GM23338 (cell line): ENCODE measurements at regions not wholly inside any gene's neighbourhood (a gene's known extent, or its start where the extent isn't known, plus 50 kb on each side); places are given as distances from the start of the nearest gene placed in this dataset.

ENCODE experiments used
- ATAC-seq: fragments of 200-7000 bp; cut with Tn5 transposase; 3 replicates; pipeline ENCODE4 v1.9.1; 2020
- DNase-seq: peaks from one replicate; pipeline ENCODE4 v3.0.0-alpha.2; 2015; ENCODE audit warnings: low spot score
- H2AFZ ChIP-seq: fragments of 200-600 bp; sonication (generic); 2 replicates; pipeline ENCODE4 v1.8.0; 2016; ENCODE audit warnings: antibody characterized with exemption, mild to moderate bottlenecking, moderate library complexity
- H3F3A ChIP-seq: fragments of 200-600 bp; sonication (generic); replicated peaks from 2 replicates; pipeline ENCODE4 v1.8.0; 2017; ENCODE audit warnings: antibody characterized with exemption, mixed run types, low read depth
- H3K27ac ChIP-seq: fragments of 200-600 bp; sonication (generic); 2 replicates; pipeline ENCODE4 v1.6.1; 2016; ENCODE audit warnings: low read depth
- H3K27me3 ChIP-seq: fragments of 200-600 bp; sonication (generic); 2 replicates; pipeline ENCODE4 v1.8.0; 2016; ENCODE audit warnings: mild to moderate bottlenecking, mixed run types, moderate library complexity; ENCODE audit not compliant: insufficient read depth
- H3K36me3 ChIP-seq: fragments of 200-600 bp; sonication (generic); 2 replicates; pipeline ENCODE4 v1.8.0; 2016; ENCODE audit warnings: mild to moderate bottlenecking; ENCODE audit not compliant: insufficient read depth
- H3K4me1 ChIP-seq: fragments of 200-600 bp; sonication (generic); 2 replicates; pipeline ENCODE4 v1.8.0; 2016; ENCODE audit warnings: mild to moderate bottlenecking, moderate library complexity; ENCODE audit not compliant: insufficient read depth
- H3K4me2 ChIP-seq: fragments of 200-600 bp; sonication (generic); 2 replicates; pipeline ENCODE4 v1.7.1; 2017; ENCODE audit warnings: mixed run types
- H3K4me3 ChIP-seq: fragments of 200-600 bp; sonication (generic); 2 replicates; pipeline ENCODE4 v1.6.1; 2016; ENCODE audit warnings: mixed run types
- H3K79me2 ChIP-seq: fragments of 200-600 bp; sonication (generic); replicated peaks from 2 replicates; pipeline ENCODE4 v1.8.0; 2017; ENCODE audit warnings: mild to moderate bottlenecking; ENCODE audit not compliant: insufficient read depth
- H3K9me2 ChIP-seq: fragments of 200-600 bp; sonication (generic); 2 replicates; pipeline ENCODE4 v1.8.0; 2017; ENCODE audit not compliant: insufficient read depth
- H4K20me1 ChIP-seq: fragments of 200-600 bp; sonication (generic); replicated peaks from 2 replicates; pipeline ENCODE4 v1.8.0; 2017; ENCODE audit warnings: mild to moderate bottlenecking; ENCODE audit not compliant: insufficient read depth
- H3K27ac Mint-ChIP-seq: 2 replicates; pipeline ENCODE4 v1.8.0; 2020; ENCODE audit warnings: inconsistent platforms, mild to moderate bottlenecking, moderate library complexity, mixed read lengths
- H3K27me3 Mint-ChIP-seq: 3 replicates; pipeline ENCODE4 v1.8.0; 2022; ENCODE audit warnings: low read depth, mild to moderate bottlenecking, moderate library complexity, mixed read lengths, inconsistent platforms; ENCODE audit not compliant: insufficient read depth, poor library complexity
- H3K36me3 Mint-ChIP-seq: 3 replicates; pipeline ENCODE4 v1.8.0; 2021; ENCODE audit warnings: low read depth, mild to moderate bottlenecking, inconsistent platforms, moderate library complexity, mixed read lengths
- H3K4me1 Mint-ChIP-seq: 3 replicates; pipeline ENCODE4 v1.8.0; 2020; ENCODE audit warnings: mild to moderate bottlenecking, inconsistent platforms, mixed read lengths
- H3K4me3 Mint-ChIP-seq: 3 replicates; pipeline ENCODE4 v1.8.0; 2021; ENCODE audit warnings: moderate library complexity, mild to moderate bottlenecking, inconsistent platforms, mixed read lengths
- H3K9me3 Mint-ChIP-seq: 3 replicates; pipeline ENCODE4 v1.8.0; 2020; ENCODE audit warnings: moderate library complexity, mild to moderate bottlenecking, inconsistent platforms, mixed read lengths
- CREB1 ChIP-seq: fragments of 250-450 bp; sonication (Bioruptor Pico); IDR thresholded peaks from 2 replicates; pipeline ENCODE4 v1.5.0; 2020; ENCODE audit warnings: low read depth, mild to moderate bottlenecking, moderate library complexity
- ETS1 ChIP-seq: IDR thresholded peaks from 2 replicates; pipeline ENCODE4 v1.6.1; 2016; ENCODE audit warnings: antibody characterized with exemption
- EZH2phosphoT487 ChIP-seq: fragments of 200-600 bp; sonication (generic); IDR thresholded peaks from one replicate; pipeline ENCODE4 v1.8.1; 2018; ENCODE audit warnings: antibody characterized with exemption; ENCODE audit not compliant: unreplicated experiment
- NANOG ChIP-seq: IDR thresholded peaks from 2 replicates; pipeline ENCODE4 v1.6.1; 2016; ENCODE audit warnings: antibody characterized with exemption, borderline replicate concordance
- STAT1 ChIP-seq: IDR thresholded peaks from one replicate; pipeline ENCODE4 v1.6.1; 2016; ENCODE audit warnings: antibody characterized with exemption; ENCODE audit not compliant: unreplicated experiment
- ZNF462 ChIP-seq: fragments of 250-450 bp; sonication (Bioruptor Pico); IDR thresholded peaks from 2 replicates; pipeline ENCODE4 v1.5.0; 2020; ENCODE audit warnings: mild to moderate bottlenecking, moderate library complexity

GRCh38 chr22:26904483-26904882 is 247.1 kb downstream of the MIAT start (continued):
- TF ChIP-seq EZH2phosphoT487 (no peak), STAT1 (no peak), ZNF462 (CRISPR knock-in tag) (no peak)

- Histone ChIP-seq H3K27ac (no peak overlapping the region), H3K36me3 (no peaks in the 10 kb centered on the region; the same call in 1 of the 2 replicates), H3K4me2 (peak overlapping the region; percentile 95), H3K4me3 (peak overlapping the region; percentile 39), H3K4me1 (peaks cover 41% of the 10 kb centered on the region), H3K27me3 (peaks cover 15% of the 10 kb centered on the region), H3F3A (peaks cover 3% of the 10 kb centered on the region; the same call in 1 of the 2 replicates), H2AFZ (no peak overlapping the region), H3K79me2 (no peaks in the 10 kb centered on the region), H3K9me2 (no peaks in the 10 kb centered on the region), H4K20me1 (no peaks in the 10 kb centered on the region)
- Mint-ChIP-seq H3K9me3 (no peaks in the 10 kb centered on the region), H3K4me3 (no peak overlapping the region; the same call in 2 of the 3 replicates), H3K27ac (no peak overlapping the region), H3K4me1 (peaks cover 54% of the 10 kb centered on the region), H3K27me3 (peaks cover 14% of the 10 kb centered on the region), H3K36me3 (no peaks in the 10 kb centered on the region)
- DNase-seq (no peak), ATAC-seq (no peak)
- TF ChIP-seq NANOG (no peak), EZH2phosphoT487 (no peak), ETS1 (no peak), CREB1 (no peak), STAT1 (no peak)
Observed at GRCh38 chr22:26905076-26905475, 247.7 kb downstream of the MIAT start.
